Sigmoid colon (tissue), 6 donors: ENCODE measurements at regions not wholly inside any gene's neighbourhood (a gene's known extent, or its start where the extent isn't known, plus 50 kb on each side); places are given as distances from the start of the nearest gene placed in this dataset.
A peak's percentile ranks its signal among the peaks of the same experiment; 100 is the strongest.

Experiments used
- DNase-seq: peaks from one replicate; pipeline ENCODE4 v3.0.0-alpha.2; 2019
- H3K27ac ChIP-seq, 4 donors: fragments of 200-600 bp; sonication (generic); one replicate each; pipeline ENCODE4 v1.5.1; 2016 to 2019; ENCODE audit warnings: mild to moderate bottlenecking in 1 of 4
- H3K27me3 ChIP-seq, 3 donors: fragments of 200-600 bp; sonication (generic); one replicate each; pipeline ENCODE4 v1.5.1; 2019; ENCODE audit warnings: mild to moderate bottlenecking in 1 of 3
- H3K36me3 ChIP-seq, 4 donors: fragments of 200-600 bp; sonication (generic); one replicate each; pipeline ENCODE4 v1.5.1; 2016 to 2019
- H3K4me1 ChIP-seq, 4 donors: fragments of 200-600 bp; sonication (generic); one replicate each; pipeline ENCODE4 v1.5.1; 2017 to 2019
- H3K4me3 ChIP-seq, 4 donors: fragments of 200-600 bp; sonication (generic); one replicate each; pipeline ENCODE4 v1.5.1; 2017 to 2019; ENCODE audit warnings: mild to moderate bottlenecking in 2 of 4, moderate library complexity in 1 of 4
- H3K9me3 ChIP-seq, 4 donors: fragments of 200-600 bp in 3 of 4; sonication (generic) in 3 of 4; one replicate each; pipeline versions ENCODE4 v1.5.1 to v1.6.1; 2013 to 2019
- EP300 ChIP-seq, 4 donors: sonication (generic); formaldehyde crosslinking; IDR thresholded peaks; one replicate each; pipeline ENCODE4 v1.6.1; 2017; ENCODE audit warnings: antibody characterized with exemption in 4 of 4
- POLR2A ChIP-seq, 2 donors: fragments of 450-650 bp; IDR thresholded peaks; one replicate each; pipeline ENCODE4 v1.6.1; 2016; ENCODE audit warnings: antibody characterized with exemption in 2 of 2, mild to moderate bottlenecking in 2 of 2, moderate library complexity in 2 of 2
- POLR2AphosphoS5 ChIP-seq, 4 donors: sonication (generic); formaldehyde crosslinking; IDR thresholded peaks; one replicate each; pipeline ENCODE4 v1.6.1; 2017; ENCODE audit warnings: antibody characterized with exemption in 4 of 4
- WGBS, 2 donors: extraction: QIAGEN DNeasy Blood & Tissue Kit; methylation state at CpG; one replicate each; pipeline ENCODE4 v1.1.7; 2013; 5-methylcytosine and 5-hydroxymethylcytosine counted together
- intact Hi-C: fragments of 100-400 bp; cut with DNase I; formaldehyde crosslinking; loops from one replicate; pipeline ENCODE4 v1.15.1; 2023
- TF ChIP-seq, protein P1 (sequence below), 4 experiments: fragments of 450-650 bp in 3 of 4; fragments of 200-600 bp in 1 of 4; IDR thresholded peaks; one replicate each; pipeline ENCODE4 v1.5.1; 2016 to 2019; ENCODE audit warnings: antibody characterized with exemption in 4 of 4, mild to moderate bottlenecking in 3 of 4, moderate library complexity in 2 of 4
- donor health status: healthy with polysubstance abuse.
- donor health status: healthy.

DNA sequence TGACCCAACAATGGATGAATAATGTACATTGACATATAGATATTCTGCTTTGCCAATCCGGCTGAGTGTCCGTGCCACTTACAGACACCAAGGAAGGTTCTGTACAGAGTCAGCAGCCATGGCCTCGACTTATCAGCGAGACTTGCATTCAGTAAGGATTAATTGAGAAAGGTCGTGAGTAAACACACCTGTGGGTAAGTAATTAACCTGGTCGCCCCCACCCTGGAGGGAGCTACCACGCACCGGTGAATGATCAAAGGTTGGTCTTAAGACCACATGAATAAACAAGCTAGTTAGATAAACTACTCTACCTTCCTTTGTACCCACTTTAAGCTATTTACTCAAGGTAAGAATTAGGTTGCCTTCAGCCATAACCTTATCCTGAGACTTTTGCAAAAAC is 66.5 kb upstream of the MFGE8 start:
- H3K4me3 ChIP-seq, result no peak overlapping the region
- 46 to 61% methylated on average over 8 of the region's 8 CpGs for WGBS, 2 donors
- no peak overlapping the region for H3K27ac ChIP-seq

DNA sequence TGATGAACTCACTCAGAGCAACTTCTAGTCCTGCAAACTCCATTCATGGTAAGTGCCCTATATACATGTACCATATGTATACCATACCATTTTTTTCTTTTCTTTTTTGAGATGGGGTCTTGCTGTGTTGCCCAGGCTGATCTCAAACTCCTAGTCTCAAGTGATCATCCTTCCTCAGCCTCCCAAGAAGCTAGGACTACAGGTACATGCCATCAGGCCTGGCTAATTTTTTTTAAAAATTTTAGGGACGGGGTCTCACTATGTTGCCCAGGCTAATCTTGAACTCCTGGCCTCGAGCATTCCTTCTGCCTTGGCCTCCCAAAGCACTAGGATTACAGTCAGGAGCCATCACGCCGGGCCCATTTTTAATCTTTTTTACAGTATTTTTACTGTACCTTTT is 67.3 kb upstream of the MFGE8 start:
- Histone ChIP-seq H3K27ac (no peak overlapping the region), H3K4me1 (no peaks in the 10 kb centered on the region), H3K36me3 (no peaks in the 10 kb centered on the region), H3K27me3 (no peaks in the 10 kb centered on the region), H3K4me3 (no peak overlapping the region), H3K9me3 (no peaks in the 10 kb centered on the region)
- no peak for DNase-seq
- intact Hi-C loops, result no loop called here
- TF ChIP-seq POLR2AphosphoS5 (IDR thresholded peaks at IDR 0.05), result no peak
- TF ChIP-seq, protein P1, sequence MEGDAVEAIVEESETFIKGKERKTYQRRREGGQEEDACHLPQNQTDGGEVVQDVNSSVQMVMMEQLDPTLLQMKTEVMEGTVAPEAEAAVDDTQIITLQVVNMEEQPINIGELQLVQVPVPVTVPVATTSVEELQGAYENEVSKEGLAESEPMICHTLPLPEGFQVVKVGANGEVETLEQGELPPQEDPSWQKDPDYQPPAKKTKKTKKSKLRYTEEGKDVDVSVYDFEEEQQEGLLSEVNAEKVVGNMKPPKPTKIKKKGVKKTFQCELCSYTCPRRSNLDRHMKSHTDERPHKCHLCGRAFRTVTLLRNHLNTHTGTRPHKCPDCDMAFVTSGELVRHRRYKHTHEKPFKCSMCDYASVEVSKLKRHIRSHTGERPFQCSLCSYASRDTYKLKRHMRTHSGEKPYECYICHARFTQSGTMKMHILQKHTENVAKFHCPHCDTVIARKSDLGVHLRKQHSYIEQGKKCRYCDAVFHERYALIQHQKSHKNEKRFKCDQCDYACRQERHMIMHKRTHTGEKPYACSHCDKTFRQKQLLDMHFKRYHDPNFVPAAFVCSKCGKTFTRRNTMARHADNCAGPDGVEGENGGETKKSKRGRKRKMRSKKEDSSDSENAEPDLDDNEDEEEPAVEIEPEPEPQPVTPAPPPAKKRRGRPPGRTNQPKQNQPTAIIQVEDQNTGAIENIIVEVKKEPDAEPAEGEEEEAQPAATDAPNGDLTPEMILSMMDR (IDR thresholded peaks at IDR 0.05), result no peak
- no peak for TF ChIP-seq EP300 (IDR thresholded peaks at IDR 0.05)
- TF ChIP-seq POLR2A (IDR thresholded peaks at IDR 0.05), result no peak
- WGBS, 2 donors, result 83 to 94% methylated on average over 4 of the region's 4 CpGs

More for the DNA sequence above, 66.5 kb upstream of the MFGE8 start:
- TF ChIP-seq, protein P1 (IDR thresholded peaks at IDR 0.05), result no peak
- TF ChIP-seq EP300 (IDR thresholded peaks at IDR 0.05), result no peak
- intact Hi-C loops, result no loop called here
- no peaks in the 10 kb centered on the region for H3K4me1 ChIP-seq
- H3K9me3 ChIP-seq, result no peaks in the 10 kb centered on the region
- no peaks in the 10 kb centered on the region for H3K36me3 ChIP-seq
- no peak for DNase-seq
- no peaks in the 10 kb centered on the region for H3K27me3 ChIP-seq

DNA sequence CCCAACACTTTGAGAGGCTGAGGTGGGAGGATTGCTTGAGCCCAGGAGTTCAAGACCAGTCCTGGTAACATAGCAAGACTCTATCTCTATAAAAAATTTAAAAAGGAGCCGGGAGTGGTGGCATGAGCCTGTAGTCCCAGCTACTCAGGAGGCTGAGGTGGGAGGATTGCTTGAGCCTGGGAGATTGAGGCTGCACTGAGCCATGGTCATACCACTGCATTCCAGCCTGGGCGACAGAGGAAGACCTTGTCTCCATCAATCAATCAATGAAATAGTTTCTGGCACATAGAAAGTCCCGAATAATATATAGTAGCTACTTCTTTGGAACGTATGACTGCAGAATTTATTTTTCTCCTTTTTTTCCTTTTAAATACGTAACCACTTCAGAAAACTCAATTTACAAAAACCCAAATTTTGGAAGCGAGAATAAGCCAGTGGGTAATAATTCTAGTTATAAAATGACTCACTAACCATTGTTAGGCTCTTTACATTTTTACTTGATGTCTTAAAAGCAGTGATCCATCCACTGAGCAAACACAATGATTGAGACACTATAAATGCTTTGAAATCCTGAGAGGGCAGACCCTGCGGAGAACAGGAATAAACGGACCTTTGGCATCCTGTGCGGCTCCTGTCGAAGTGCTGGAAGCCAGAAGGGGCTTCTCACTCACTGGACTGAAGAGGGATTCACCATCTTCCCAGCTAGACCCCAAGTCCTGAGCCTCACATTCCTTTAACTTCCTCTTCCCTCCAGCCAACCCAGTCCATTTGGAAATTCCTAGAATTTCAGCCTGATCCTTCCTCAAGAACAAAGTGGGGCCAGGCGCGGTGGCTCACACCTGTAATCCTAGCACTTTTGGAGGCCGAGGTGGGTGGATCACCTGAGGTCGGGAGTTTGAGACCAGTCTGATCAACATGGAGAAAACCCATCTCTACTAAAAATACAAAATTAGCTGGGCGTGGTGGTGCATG is 68.4 kb upstream of the MFGE8 start:
- 70 to 75% methylated on average over 15 of the region's 15 CpGs for WGBS, 2 donors
- TF ChIP-seq EP300 (IDR thresholded peaks at IDR 0.05) (no peak), POLR2AphosphoS5 (IDR thresholded peaks at IDR 0.05) (no peak), POLR2A (IDR thresholded peaks at IDR 0.05) (no peak)
- TF ChIP-seq, protein P1 (IDR thresholded peaks at IDR 0.05), result no peak
- Histone ChIP-seq H3K4me1 (no peaks in the 10 kb centered on the region), H3K27ac (peak overlapping the region in 1 of 4 donors; percentile 51), H3K9me3 (no peaks in the 10 kb centered on the region), H3K27me3 (no peaks in the 10 kb centered on the region), H3K36me3 (no peaks in the 10 kb centered on the region), H3K4me3 (no peak overlapping the region)
- no peak for DNase-seq
- intact Hi-C loops, result no loop called here

DNA sequence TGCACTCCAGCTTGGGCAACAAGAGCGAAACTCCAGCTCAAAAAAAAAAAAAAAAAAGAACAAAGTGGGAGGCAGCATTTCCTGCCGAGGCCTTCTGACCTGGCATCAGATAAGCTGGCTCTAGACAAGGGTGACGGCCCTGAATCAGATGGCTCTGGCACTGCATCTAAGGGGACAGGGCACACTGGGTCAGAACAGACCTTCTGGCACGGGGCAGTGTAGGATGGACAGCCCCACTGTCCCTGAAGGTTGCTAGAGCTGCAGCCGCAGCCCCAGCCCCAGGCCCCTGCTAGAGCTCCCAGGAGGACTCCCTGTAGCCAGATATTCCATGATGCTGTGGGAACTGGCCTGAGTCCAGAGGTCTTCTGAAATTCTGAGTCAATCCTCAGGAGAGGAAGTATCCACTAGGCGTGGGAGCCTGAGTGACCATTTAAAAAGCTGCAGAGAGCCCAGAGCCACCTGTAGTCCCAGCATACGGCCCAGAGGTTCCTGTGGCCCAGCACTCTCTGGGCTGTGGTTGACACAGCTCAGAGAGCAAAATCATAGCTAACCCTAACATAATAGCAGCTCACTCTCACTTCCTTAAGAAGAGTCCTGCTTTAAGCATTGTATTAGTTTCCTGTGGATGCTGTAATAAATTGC is 69.2 kb upstream of the MFGE8 start:
- intact Hi-C loops, result no loop called here
- no peak overlapping the region for H3K4me3 ChIP-seq
- no peaks in the 10 kb centered on the region for H3K4me1 ChIP-seq
- no peak for TF ChIP-seq POLR2AphosphoS5 (IDR thresholded peaks at IDR 0.05)
- TF ChIP-seq EP300 (IDR thresholded peaks at IDR 0.05), result no peak
- TF ChIP-seq POLR2A (IDR thresholded peaks at IDR 0.05), result no peak
- TF ChIP-seq, protein P1 (IDR thresholded peaks at IDR 0.05), result no peak
- WGBS, 2 donors, result 62 to 69% methylated on average over 7 of the region's 7 CpGs
- no peaks in the 10 kb centered on the region for H3K9me3 ChIP-seq
- peak overlapping the region in 1 of 4 donors; percentile 51 for H3K27ac ChIP-seq
- no peaks in the 10 kb centered on the region for H3K27me3 ChIP-seq
- H3K36me3 ChIP-seq, result no peaks in the 10 kb centered on the region
- DNase-seq, result peak; percentile 80
